GM18907 (cell line): ENCODE measurements at regions not wholly inside any gene's neighbourhood (a gene's known extent, or its start where the extent isn't known, plus 50 kb on each side); places are given as distances from the start of the nearest gene placed in this dataset.

Source experiments
- ATAC-seq: cut with Tn5 transposase; IDR thresholded peaks from one replicate; pipeline ENCODE4 v1.9.1; 2021; ENCODE audit warnings: mild to moderate bottlenecking, moderate library complexity; ENCODE audit not compliant: unreplicated experiment

GRCh38 chr6:23278180-23278532 lies 708.8 kb downstream of the HDGFL1 start:
- no peak for ATAC-seq

- ATAC-seq = no peak
These were observed 711.1 kb downstream of the HDGFL1 start for GRCh38 chr6:23280437-23280836.

- ATAC-seq = no peak
These were observed 713.1 kb downstream of the HDGFL1 start for GRCh38 chr6:23282252-23283021.

DNA sequence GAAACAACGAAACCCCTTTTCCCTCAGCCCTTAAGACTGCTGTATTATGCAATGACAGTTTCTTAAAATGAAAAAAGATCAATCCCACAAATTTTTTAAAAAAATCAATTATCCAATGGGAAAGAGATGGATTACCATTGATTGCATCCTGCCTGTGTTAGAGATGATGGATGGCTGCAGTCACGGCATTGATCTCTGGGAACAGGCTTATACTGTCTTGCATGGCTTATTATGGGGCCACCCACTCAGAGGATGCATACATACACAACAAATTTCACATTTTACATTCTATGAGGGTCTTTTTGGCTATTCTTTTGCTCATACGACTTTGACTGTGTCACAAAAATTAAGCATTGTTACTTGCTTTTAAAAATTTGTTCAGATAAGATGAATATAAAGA lies 724.3 kb downstream of the HDGFL1 start:
- ATAC-seq = no peak

DNA sequence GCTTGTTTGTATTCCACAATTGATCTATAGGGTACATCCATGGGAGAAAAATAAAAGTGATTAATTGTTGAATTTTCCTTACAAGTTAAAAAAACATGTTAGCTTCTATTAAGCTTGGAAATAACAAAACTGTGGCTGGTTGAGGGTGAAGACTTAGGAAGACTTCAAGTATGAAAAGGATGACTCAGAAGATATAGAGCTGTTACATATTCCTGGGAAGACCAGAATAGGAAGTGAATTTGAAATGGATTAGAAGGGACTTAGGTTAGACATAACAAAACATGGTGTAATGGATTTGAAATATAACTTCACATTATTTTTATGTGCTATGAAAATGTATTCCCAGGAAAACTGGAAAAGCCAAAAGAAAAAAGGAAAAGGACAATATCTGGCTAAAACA lies 732.2 kb downstream of the HDGFL1 start:
- ATAC-seq = no peak

DNA sequence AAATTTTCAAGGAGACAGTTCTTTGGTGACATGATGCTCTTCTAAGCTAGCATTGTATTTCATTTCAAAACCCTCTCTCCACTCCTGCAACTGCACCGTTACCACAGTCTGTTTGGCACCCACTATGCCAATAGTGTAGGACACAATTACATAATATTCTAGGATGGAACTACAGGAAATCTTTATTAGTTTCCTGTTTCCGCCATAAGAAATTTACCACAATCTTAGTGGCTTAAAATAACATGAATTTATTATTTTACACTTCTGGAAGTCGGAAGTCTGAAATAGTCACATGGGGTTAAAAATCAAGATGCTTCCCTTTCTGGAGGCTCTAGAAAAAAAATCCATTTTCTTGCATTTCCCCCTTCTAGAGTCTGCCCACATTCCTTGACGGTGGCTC lies 733.1 kb downstream of the HDGFL1 start:
- no peak for ATAC-seq

GRCh38 chr6:23305325-23305943 lies 736.1 kb downstream of the HDGFL1 start:
- ATAC-seq = no peak

DNA sequence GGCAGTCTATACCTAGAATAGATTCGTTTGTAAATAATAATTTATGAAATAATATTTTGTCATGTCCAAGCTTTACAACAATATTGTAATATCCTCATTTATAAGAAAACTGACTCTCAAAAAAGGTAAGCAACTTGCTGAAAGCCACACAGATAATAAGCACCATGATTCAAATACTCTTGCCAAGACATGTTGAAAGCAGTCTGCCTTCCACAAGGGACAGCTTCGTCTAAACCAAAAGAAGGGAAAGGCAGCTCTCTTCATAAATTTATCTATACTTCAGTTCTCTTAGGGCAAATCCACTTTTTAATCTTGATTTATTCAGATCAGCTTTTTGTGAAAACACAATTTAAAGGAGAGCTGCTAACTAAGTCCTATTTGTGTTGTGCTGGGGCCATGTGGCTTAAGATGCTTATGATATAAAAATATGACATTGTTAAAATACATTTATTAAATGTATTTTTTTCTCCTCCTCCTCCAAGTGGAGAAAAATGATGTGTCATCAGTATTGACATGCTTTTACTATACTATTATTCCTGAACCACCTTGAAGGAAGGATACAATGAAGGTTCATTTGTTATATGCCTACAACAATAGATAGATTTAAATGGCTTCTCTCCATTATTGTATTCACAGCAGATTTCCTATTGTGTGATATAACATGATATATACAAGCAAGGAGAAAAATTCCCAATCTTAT lies 737.0 kb downstream of the HDGFL1 start:
- no peak for ATAC-seq

DNA sequence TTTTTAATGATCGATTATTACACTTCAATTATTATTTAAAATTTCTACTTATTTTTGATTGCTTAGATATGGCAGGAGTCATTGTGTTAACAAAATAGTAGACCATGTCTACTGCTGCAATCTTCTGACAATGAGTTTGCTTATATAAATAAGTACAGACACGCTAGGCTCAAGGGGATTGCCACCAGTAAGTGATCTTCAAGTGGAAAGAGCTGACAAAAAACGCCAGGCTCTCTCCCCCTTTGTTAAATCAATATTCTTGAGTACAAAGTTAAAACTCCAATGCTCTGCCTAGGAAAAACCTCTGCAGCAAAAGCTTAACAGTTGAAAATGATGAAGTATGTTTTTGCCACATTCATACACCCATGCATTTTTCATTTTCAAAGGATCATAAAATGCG lies 738.1 kb downstream of the HDGFL1 start:
- ATAC-seq = no peak

- ATAC-seq = no peak
These were observed 738.8 kb downstream of the HDGFL1 start for GRCh38 chr6:23308166-23308565.

DNA sequence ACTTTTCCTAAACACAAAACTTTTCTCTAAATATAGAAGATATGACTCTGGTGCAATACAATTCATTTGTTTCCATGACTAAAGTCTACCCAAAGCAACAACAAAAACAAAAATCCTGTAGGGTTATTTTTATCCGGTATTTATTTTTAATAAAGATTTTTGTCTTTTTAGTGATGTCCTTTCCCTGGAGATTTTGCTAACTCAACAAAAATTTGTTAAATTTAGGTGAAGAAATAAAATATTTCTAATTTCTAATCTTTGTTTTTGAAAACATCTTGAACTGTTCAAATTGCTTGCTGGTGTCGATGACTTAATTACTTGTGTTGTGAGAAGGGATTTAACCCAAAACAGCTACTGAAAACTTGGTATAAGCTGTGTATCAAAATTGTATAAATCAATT lies 741.8 kb downstream of the HDGFL1 start:
- ATAC-seq = no peak

- no peak for ATAC-seq
These were observed 746.8 kb downstream of the HDGFL1 start for GRCh38 chr6:23316131-23316530.

- ATAC-seq = no peak
These were observed 747.6 kb downstream of the HDGFL1 start for GRCh38 chr6:23316931-23317330.

DNA sequence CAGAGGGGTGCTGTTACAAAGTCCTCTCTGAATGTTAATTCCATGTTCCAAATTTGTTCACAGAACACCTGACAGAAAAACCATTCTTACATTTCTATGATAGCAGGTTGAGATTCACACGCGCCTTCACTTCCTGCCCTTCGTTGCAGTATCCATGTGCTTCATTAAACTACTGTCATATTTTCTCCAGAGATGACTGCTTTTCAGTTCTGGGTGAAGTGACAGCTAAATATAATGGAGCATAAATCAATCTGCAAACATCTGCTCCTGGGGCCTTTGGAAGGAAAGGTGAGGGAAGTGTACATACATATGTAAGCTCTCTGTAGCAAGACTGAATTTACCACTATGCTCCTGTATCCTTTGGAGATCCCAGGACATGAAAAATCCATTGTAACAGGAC lies 750.2 kb downstream of the HDGFL1 start:
- ATAC-seq = no peak

DNA sequence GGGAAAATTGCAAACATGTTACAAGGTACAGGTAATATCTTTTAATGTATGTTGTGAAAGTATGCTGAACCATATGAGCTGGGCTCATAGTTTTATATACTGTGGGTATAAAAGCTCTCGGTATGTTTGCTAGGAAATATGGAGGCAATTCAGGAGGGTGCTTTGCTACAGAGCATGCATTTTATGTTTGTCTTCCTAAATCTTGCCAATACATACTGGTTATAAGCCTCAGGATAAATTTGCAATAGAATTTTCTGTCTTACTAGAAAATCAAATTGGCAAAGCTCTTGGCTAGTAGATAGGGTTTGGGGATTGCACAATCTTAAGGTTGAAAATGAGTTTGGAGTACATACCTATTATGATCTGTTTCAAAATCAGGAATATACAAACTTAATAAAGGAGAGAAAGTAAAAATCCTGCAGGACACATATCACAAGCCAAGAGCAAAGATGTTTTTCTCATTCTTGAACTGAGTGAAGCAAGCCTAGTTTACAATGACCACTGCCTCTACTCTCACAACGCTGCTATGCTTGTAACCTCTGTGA lies 751.2 kb downstream of the HDGFL1 start:
- ATAC-seq = no peak

- ATAC-seq = no peak
These were observed 754.5 kb downstream of the HDGFL1 start for GRCh38 chr6:23323897-23324296.

DNA sequence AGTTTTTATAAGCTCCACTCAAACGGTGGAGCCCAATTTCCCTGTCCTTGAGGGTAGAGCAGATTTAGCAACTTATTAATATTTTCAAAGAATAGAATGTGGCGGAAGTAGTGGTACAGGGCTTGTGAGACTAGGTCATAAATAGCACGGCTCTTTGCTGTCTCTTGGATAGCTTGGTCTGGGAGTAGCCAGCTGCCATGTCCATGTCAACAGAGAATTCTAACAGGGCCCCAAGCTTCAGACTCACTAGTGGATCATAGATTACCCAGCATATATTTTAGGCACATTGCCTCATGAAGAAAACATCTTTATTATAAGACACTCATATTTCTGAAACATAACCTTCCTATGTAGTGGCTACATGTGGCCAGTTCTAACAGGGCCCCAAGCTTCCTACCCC lies 755.7 kb downstream of the HDGFL1 start:
- no peak for ATAC-seq

GRCh38 chr6:23327621-23328020 lies 758.3 kb downstream of the HDGFL1 start:
- ATAC-seq = no peak

DNA sequence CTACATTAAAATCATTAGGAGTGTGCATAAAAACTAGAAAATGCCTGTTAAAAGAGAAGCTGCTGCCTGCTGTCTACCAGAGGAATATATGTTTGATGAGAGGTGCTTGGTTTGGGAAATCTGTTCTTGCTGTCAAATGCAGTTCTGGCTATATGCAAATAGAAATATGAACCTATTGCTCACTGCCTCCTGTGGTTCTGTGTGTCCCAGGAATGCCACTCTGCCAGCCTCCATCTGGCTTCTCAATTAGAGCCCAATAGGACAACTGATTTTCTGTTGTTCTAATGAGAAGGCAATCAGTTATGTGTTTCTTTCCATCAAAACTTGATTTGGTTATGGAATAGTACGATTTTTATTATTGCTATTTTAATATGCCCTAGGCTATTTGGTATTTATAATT lies 759.7 kb downstream of the HDGFL1 start:
- no peak for ATAC-seq

- ATAC-seq = no peak
These were observed 761.3 kb downstream of the HDGFL1 start for GRCh38 chr6:23330632-23331031.

GRCh38 chr6:23334360-23334759 lies 765.0 kb downstream of the HDGFL1 start:
- no peak for ATAC-seq

DNA sequence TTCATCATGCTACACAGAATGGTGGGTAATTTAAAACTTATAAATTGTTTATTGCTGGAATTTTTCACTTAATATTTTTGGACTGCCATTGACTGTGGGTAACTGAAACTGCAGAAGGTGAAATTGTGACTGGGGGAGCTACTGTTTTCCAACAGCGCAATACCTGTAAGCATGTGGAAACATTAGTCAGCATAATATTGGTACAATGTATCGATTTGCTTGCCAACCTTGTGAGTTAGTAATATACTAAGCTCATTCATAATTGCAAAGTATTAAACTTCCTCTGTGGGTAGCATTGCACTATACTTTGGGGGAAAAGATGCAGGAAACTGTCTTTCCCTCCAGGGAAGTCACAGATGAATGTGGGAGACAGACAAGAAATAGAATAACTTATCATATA lies 766.5 kb downstream of the HDGFL1 start:
- ATAC-seq = no peak
